Osteocyte (in vitro differentiated cells): ENCODE measurements at regions not wholly inside any gene's neighbourhood (a gene's known extent, or its start where the extent isn't known, plus 50 kb on each side); places are given as distances from the start of the nearest gene placed in this dataset.

Experiments
- DNase-seq: peaks from one replicate; pipeline ENCODE4 v3.0.0; 2021; ENCODE audit warnings: mixed read lengths; ENCODE audit not compliant: unreplicated experiment; ENCODE audit errors: extremely low spot score
- H3K27ac Mint-ChIP-seq: one replicate; pipeline ENCODE4 v1.8.0; 2021; ENCODE audit warnings: mild to moderate bottlenecking, mixed read lengths; ENCODE audit not compliant: unreplicated experiment
- H3K27me3 Mint-ChIP-seq: one replicate; pipeline ENCODE4 v1.8.0; 2021; ENCODE audit warnings: mixed read lengths; ENCODE audit not compliant: unreplicated experiment
- H3K36me3 Mint-ChIP-seq: one replicate; pipeline ENCODE4 v1.8.0; 2021; ENCODE audit warnings: mixed read lengths; ENCODE audit not compliant: unreplicated experiment
- H3K4me1 Mint-ChIP-seq: one replicate; pipeline ENCODE4 v1.8.0; 2021; ENCODE audit warnings: mixed read lengths; ENCODE audit not compliant: unreplicated experiment
- H3K4me3 Mint-ChIP-seq: one replicate; pipeline ENCODE4 v1.8.0; 2021; ENCODE audit warnings: mild to moderate bottlenecking, moderate library complexity, mixed read lengths; ENCODE audit not compliant: unreplicated experiment
- H3K9me3 Mint-ChIP-seq: one replicate; pipeline ENCODE4 v1.8.0; 2021; ENCODE audit warnings: mixed read lengths; ENCODE audit not compliant: unreplicated experiment
- CTCF ChIP-seq: fragments of 200-600 bp; sonication (generic); IDR thresholded peaks from 2 replicates; pipeline ENCODE4 v1.5.0; 2021; ENCODE audit warnings: antibody characterized with exemption, mild to moderate bottlenecking, moderate library complexity

- no peak for TF ChIP-seq CTCF
- DNase-seq, result no peak
- Mint-ChIP-seq H3K4me3 (no peak overlapping the region), H3K36me3 (no peaks in the 10 kb centered on the region), H3K27ac (no peak overlapping the region), H3K9me3 (no peaks in the 10 kb centered on the region), H3K27me3 (no peaks in the 10 kb centered on the region), H3K4me1 (peaks cover 21% of the 10 kb centered on the region)
Measured at GRCh38 chr2:217409949-217410680, 550.3 kb upstream of the TNP1 start.

DNA sequence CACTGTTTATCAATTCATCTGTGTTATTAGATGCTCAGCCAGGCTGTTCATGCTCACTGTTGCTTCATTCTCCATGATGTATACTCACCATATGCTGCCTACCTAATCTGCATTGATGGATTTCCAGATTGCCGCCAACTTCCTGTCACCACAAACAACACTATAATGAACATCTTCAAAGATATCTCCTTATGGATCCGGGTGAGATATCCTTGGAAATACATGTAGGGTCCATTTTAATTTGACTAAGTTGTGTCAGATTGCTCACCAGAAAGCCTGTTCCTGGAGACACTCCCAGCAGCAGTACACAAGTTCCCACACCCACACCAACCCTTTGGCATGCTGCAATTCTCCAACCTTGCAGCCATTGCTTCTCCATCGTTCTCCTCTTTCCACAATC lies 547.5 kb upstream of the TNP1 start:
- TF ChIP-seq CTCF, result no peak
- H3K27me3 Mint-ChIP-seq, result no peaks in the 10 kb centered on the region
- H3K4me3 Mint-ChIP-seq, result no peak overlapping the region
- H3K27ac Mint-ChIP-seq, result no peak overlapping the region
- no peaks in the 10 kb centered on the region for H3K9me3 Mint-ChIP-seq
- peaks cover 13% of the 10 kb centered on the region for H3K4me1 Mint-ChIP-seq
- DNase-seq, result no peak
- H3K36me3 Mint-ChIP-seq, result no peaks in the 10 kb centered on the region

DNA sequence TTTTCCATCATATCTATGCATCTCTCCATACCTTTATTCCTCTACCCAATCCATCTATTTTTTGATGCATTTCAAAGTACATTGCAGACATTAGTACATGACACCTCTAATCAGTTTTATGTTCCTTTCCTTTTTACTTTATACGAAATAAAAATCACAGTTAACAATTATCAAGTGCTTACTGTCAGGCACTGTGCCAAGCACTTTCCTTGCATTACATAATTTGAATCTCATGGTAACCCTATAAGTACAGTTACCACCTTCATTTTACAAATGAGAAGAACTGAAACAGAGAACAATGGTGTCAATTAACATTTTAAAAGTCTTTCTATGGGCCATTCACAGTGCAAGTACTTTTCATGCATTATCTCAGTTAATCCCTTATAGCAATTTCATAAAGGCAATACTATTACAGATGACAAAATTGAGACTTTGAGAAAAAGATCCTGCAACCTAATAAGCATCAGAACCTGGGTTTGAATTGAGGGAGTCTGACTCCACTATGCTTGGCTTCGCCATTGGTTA lies 544.4 kb upstream of the TNP1 start:
- Mint-ChIP-seq H3K36me3 (no peaks in the 10 kb centered on the region), H3K27ac (no peak overlapping the region), H3K4me1 (peaks cover 3% of the 10 kb centered on the region), H3K27me3 (no peaks in the 10 kb centered on the region), H3K4me3 (no peak overlapping the region), H3K9me3 (no peaks in the 10 kb centered on the region)
- no peak for TF ChIP-seq CTCF
- DNase-seq, result no peak

- no peak overlapping the region for H3K27ac Mint-ChIP-seq
- no peak for TF ChIP-seq CTCF
Measured at GRCh38 chr2:217402761-217403383, 543.0 kb upstream of the TNP1 start.

GRCh38 chr2:217402144-217402543 lies 542.3 kb upstream of the TNP1 start:
- Mint-ChIP-seq H3K4me3 (no peak overlapping the region), H3K4me1 (peaks cover 9% of the 10 kb centered on the region), H3K36me3 (no peaks in the 10 kb centered on the region), H3K27ac (no peak overlapping the region), H3K9me3 (no peaks in the 10 kb centered on the region), H3K27me3 (no peaks in the 10 kb centered on the region)
- no peak for TF ChIP-seq CTCF
- DNase-seq, result no peak

More at GRCh38 chr2:217402761-217403383, 543.0 kb upstream of the TNP1 start:
- H3K27me3 Mint-ChIP-seq, result no peaks in the 10 kb centered on the region
- H3K4me3 Mint-ChIP-seq, result no peak overlapping the region
- no peak for DNase-seq
- no peaks in the 10 kb centered on the region for H3K36me3 Mint-ChIP-seq
- no peaks in the 10 kb centered on the region for H3K9me3 Mint-ChIP-seq
- peaks cover 9% of the 10 kb centered on the region for H3K4me1 Mint-ChIP-seq
